DND-41 (cell line): ENCODE measurements at regions not wholly inside any gene's neighbourhood (a gene's known extent, or its start where the extent isn't known, plus 50 kb on each side); places are given as distances from the start of the nearest gene placed in this dataset.

Experiments used
- ATAC-seq: fragments of 200-7000 bp; cut with Tn5 transposase; 3 replicates; pipeline ENCODE4 v1.9.1; 2021; ENCODE audit warnings: low read depth; ENCODE audit not compliant: insufficient read depth
- DNase-seq: peaks from one replicate; pipeline ENCODE4 v3.0.0-alpha.2; 2020
- H2AFZ ChIP-seq: 2 replicates; pipeline ENCODE4 v1.6.0; 2012; ENCODE audit warnings: low read depth, low read length
- H3K27ac ChIP-seq: 2 replicates; pipeline ENCODE4 v1.5.1; 2012; ENCODE audit warnings: low read length, inconsistent platforms
- H3K27me3 ChIP-seq: fragments of 200-600 bp; sonication (generic); 2 replicates; pipeline ENCODE4 v1.6.0; 2012; ENCODE audit warnings: low read length, mild to moderate bottlenecking, inconsistent platforms; ENCODE audit not compliant: insufficient read depth, poor library complexity
- H3K36me3 ChIP-seq: 2 replicates; pipeline ENCODE4 v1.5.1; 2012; ENCODE audit warnings: low read length, inconsistent platforms; ENCODE audit not compliant: insufficient read depth
- H3K4me1 ChIP-seq: 2 replicates; pipeline ENCODE4 v1.5.1; 2012; ENCODE audit warnings: mild to moderate bottlenecking, low read length; ENCODE audit not compliant: insufficient read depth
- H3K4me2 ChIP-seq: 2 replicates; pipeline ENCODE4 v1.6.0; 2012; ENCODE audit warnings: mild to moderate bottlenecking, moderate library complexity, low read length, inconsistent platforms; ENCODE audit not compliant: insufficient read depth
- H3K4me3 ChIP-seq, 2 experiments: fragments of 200-600 bp in 1 of 2; shearing (Covaris generic) in 1 of 2; 2 replicates each; pipeline ENCODE4 v1.5.1; 2012 to 2016; ENCODE audit warnings: inconsistent platforms in 2 of 2, low read length in 2 of 2, mild to moderate bottlenecking in 2 of 2, low read depth in 1 of 2, moderate library complexity in 1 of 2
- H3K79me2 ChIP-seq: 2 replicates; pipeline ENCODE4 v1.6.0; 2012; ENCODE audit warnings: low read length, inconsistent platforms; ENCODE audit not compliant: insufficient read depth
- H3K9ac ChIP-seq: 2 replicates; pipeline ENCODE4 v1.6.0; 2012; ENCODE audit warnings: low read depth, mild to moderate bottlenecking, inconsistent platforms, low read length, moderate library complexity
- H3K9me3 ChIP-seq: 2 replicates; pipeline ENCODE4 v1.5.1; 2012; ENCODE audit warnings: low read length, moderate library complexity, mild to moderate bottlenecking, inconsistent platforms; ENCODE audit not compliant: insufficient read depth, severe bottlenecking
- H4K20me1 ChIP-seq: 2 replicates; pipeline ENCODE4 v1.6.0; 2012; ENCODE audit warnings: low read length; ENCODE audit not compliant: insufficient read depth
- EZH2 ChIP-seq: IDR thresholded peaks from 3 replicates; pipeline ENCODE4 v1.6.1; 2012; ENCODE audit warnings: borderline replicate concordance, low read depth, mild to moderate bottlenecking, moderate library complexity, low read length, inconsistent platforms; ENCODE audit not compliant: severe bottlenecking
- TF ChIP-seq, protein P1 (sequence below): IDR thresholded peaks from 2 replicates; pipeline ENCODE4 v1.5.1; 2012; ENCODE audit warnings: borderline replicate concordance, low read length, moderate library complexity, mild to moderate bottlenecking; ENCODE audit not compliant: poor library complexity, severe bottlenecking; ENCODE audit errors: extremely low read depth

GRCh38 chr4:155085843-155086530 is 122.4 kb upstream of the NPY2R start:
- Histone ChIP-seq H4K20me1 (no peaks in the 10 kb centered on the region), H3K9ac (no peak overlapping the region), H3K4me1 (no peaks in the 10 kb centered on the region), H2AFZ (no peak overlapping the region), H3K4me2 (no peak overlapping the region), H3K4me3 (no peak overlapping the region), H3K36me3 (no peaks in the 10 kb centered on the region), H3K9me3 (no peaks in the 10 kb centered on the region), H3K79me2 (no peaks in the 10 kb centered on the region), H3K27ac (no peak overlapping the region), H3K27me3 (no peaks in the 10 kb centered on the region)
- DNase-seq (no peak), ATAC-seq (no peak)
- no peak for TF ChIP-seq EZH2
- TF ChIP-seq, protein P1, sequence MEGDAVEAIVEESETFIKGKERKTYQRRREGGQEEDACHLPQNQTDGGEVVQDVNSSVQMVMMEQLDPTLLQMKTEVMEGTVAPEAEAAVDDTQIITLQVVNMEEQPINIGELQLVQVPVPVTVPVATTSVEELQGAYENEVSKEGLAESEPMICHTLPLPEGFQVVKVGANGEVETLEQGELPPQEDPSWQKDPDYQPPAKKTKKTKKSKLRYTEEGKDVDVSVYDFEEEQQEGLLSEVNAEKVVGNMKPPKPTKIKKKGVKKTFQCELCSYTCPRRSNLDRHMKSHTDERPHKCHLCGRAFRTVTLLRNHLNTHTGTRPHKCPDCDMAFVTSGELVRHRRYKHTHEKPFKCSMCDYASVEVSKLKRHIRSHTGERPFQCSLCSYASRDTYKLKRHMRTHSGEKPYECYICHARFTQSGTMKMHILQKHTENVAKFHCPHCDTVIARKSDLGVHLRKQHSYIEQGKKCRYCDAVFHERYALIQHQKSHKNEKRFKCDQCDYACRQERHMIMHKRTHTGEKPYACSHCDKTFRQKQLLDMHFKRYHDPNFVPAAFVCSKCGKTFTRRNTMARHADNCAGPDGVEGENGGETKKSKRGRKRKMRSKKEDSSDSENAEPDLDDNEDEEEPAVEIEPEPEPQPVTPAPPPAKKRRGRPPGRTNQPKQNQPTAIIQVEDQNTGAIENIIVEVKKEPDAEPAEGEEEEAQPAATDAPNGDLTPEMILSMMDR, result no peak

DNA sequence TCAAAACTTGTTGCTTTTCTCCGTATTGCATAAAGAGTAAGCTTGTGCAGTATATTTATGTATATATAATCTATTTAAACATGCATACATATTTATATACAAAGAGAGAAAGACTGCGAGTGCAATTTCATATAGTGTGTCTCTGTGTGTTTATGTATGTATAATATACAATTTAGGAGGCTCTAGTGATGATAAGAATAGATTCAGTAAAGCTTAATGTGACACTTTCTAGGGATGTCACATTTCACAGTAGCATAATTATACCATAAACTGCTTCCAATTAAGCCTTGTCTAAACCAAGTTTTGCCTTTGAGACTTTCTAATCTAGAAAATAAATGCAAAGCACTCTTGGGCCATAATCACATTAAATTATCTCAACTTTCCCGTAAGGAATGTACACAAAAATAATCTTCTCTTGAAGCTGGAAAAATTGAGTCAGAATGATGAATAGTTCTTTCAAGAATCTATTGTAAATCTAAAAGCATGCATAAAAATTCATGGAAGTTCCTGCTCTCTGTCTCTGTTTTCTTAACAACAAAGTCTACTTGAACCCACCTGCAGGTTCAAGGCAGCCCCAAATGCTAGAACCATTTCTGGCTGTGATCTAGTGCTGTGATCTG is 114.1 kb upstream of the NPY2R start:
- DNase-seq, result no peak
- Histone ChIP-seq H3K4me3 (no peak overlapping the region), H4K20me1 (no peaks in the 10 kb centered on the region), H3K9ac (no peak overlapping the region), H3K27me3 (no peaks in the 10 kb centered on the region), H3K4me1 (no peaks in the 10 kb centered on the region), H2AFZ (no peak overlapping the region), H3K27ac (no peak overlapping the region), H3K4me2 (no peak overlapping the region), H3K79me2 (no peaks in the 10 kb centered on the region), H3K36me3 (no peaks in the 10 kb centered on the region), H3K9me3 (no peaks in the 10 kb centered on the region)
- TF ChIP-seq, protein P1, result no peak
- TF ChIP-seq EZH2, result no peak
- ATAC-seq, result no peak

- H3K36me3 ChIP-seq, result no peaks in the 10 kb centered on the region
- no peak for ATAC-seq
- H4K20me1 ChIP-seq, result no peaks in the 10 kb centered on the region
- H3K4me2 ChIP-seq, result no peak overlapping the region
- no peak overlapping the region for H2AFZ ChIP-seq
- TF ChIP-seq EZH2, result no peak
- TF ChIP-seq, protein P1, result no peak
- no peaks in the 10 kb centered on the region for H3K79me2 ChIP-seq
- no peak for DNase-seq
- H3K27ac ChIP-seq, result no peak overlapping the region
- H3K27me3 ChIP-seq, result no peaks in the 10 kb centered on the region
- H3K4me1 ChIP-seq, result no peaks in the 10 kb centered on the region
- H3K4me3 ChIP-seq, result no peak overlapping the region
- no peak overlapping the region for H3K9ac ChIP-seq
- no peaks in the 10 kb centered on the region for H3K9me3 ChIP-seq
Observed at GRCh38 chr4:155099231-155099630, 109.2 kb upstream of the NPY2R start.
